ENCODE measurements at regions not wholly inside any gene's neighbourhood (a gene's known extent, or its start where the extent isn't known, plus 50 kb on each side); places are given as distances from the start of the nearest gene placed in this dataset.

DNA sequence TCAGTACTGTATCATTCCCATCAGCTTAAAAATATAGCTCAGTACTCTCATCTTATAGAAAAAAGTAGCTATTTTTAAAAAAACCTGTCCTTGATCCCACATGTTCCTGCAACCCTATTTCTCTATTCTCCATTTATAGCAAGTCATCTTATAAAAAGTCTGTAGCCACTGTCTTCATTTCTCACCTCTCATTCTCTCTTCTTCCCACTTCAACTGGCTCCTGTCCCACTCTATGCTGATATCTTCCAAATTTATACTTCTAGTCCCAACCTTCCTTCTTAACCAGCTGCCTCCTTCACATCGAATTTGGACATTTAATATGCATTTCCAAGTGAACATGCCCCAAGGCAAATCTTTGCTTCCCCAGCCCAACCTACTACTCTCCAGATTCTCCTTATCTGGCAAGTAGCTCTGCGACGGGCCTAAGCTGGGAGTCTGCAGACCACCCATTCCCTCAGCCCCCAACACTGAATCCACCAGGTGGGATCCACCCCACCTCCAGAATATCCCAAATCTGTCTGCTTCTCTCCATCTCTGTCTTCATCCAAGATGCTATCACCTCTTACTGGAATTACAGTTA lies 52.0 kb upstream of the TANC2 start:
- ATAC-seq (no peak), DNase-seq (no peak)
- Histone ChIP-seq H3K27ac (no peak overlapping the region), H3K4me3 (no peak overlapping the region), H3K4me1 (no peaks in the 10 kb centered on the region), H3K9me3 (no peaks in the 10 kb centered on the region), H3K36me3 (no peaks in the 10 kb centered on the region), H3K27me3 (no peaks in the 10 kb centered on the region)
- TF ChIP-seq CTCF (IDR thresholded peaks at IDR 0.05) (no peak), POLR2A (IDR thresholded peaks at IDR 0.05) (no peak)
- intact Hi-C loops (cut with DNase I): no loop called here
- 70% methylated on average over 3 of the region's 3 CpGs for WGBS (ENCODE audit: insufficient coverage, low coverage, low lambda C conversion rate, missing lambda C conversion rate)

DNA sequence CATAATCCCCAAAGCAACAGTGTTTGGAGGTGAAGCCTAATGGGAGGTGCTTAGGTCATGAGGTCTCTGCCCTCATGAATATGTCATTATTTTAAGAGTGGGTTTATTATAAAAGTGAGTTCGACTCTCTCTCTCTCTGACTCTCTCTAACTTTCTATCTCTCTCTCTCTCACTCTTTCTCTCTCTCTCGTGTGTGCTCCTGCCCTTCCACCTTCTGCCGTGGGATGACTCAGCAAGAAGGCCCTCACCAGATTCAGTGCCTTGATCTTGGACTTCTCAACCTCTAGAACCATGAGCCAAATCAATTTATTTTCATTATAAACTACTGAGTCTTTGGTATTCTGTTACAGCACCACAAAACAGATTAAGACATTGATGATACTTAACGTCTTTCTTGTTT lies 53.7 kb upstream of the TANC2 start:
- WGBS (ENCODE audit: insufficient coverage, low coverage, low lambda C conversion rate, missing lambda C conversion rate): 48% methylated on average over 1 of the region's 4 CpGs
- H3K36me3 ChIP-seq: no peaks in the 10 kb centered on the region
- no peaks in the 10 kb centered on the region for H3K27me3 ChIP-seq
- H3K4me3 ChIP-seq: no peak overlapping the region
- H3K27ac ChIP-seq: no peak overlapping the region
- no peaks in the 10 kb centered on the region for H3K4me1 ChIP-seq
- TF ChIP-seq POLR2A (IDR thresholded peaks at IDR 0.05) (no peak), CTCF (IDR thresholded peaks at IDR 0.05) (no peak)
- H3K9me3 ChIP-seq: no peaks in the 10 kb centered on the region
- ATAC-seq (no peak), DNase-seq (no peak)
- intact Hi-C loops (cut with DNase I): no loop called here

DNA sequence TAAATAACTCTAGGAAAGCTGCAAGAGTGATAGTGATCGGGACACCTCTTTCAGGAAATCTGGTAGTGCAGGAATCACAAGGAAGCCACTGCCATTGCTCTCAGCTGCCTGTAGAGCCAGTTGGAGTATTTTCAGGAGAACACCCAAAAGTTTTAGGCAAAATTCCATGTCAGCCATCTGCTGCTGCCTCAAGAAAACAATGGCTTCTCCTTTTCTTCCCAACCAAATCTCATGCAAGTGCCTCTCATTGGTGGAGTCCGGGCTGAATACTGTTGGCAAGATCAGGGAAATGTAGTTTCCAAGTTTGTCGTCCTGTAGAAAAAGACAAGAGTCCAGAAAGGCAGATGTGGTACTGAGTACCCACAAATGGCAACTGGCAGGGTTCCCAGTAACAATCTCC lies 54.9 kb upstream of the TANC2 start:
- DNase-seq: no peak
- ATAC-seq: no peak
- H3K27me3 ChIP-seq: no peaks in the 10 kb centered on the region
- intact Hi-C loops (cut with DNase I): no loop called here
- TF ChIP-seq CTCF (IDR thresholded peaks at IDR 0.05) (no peak), POLR2A (IDR thresholded peaks at IDR 0.05) (no peak)
- no peaks in the 10 kb centered on the region for H3K4me1 ChIP-seq
- no peak overlapping the region for H3K4me3 ChIP-seq
- 37% methylated on average over 3 of the region's 3 CpGs for WGBS (ENCODE audit: insufficient coverage, low coverage, low lambda C conversion rate, missing lambda C conversion rate)
- H3K27ac ChIP-seq: no peak overlapping the region
- no peaks in the 10 kb centered on the region for H3K36me3 ChIP-seq
- no peaks in the 10 kb centered on the region for H3K9me3 ChIP-seq

DNA sequence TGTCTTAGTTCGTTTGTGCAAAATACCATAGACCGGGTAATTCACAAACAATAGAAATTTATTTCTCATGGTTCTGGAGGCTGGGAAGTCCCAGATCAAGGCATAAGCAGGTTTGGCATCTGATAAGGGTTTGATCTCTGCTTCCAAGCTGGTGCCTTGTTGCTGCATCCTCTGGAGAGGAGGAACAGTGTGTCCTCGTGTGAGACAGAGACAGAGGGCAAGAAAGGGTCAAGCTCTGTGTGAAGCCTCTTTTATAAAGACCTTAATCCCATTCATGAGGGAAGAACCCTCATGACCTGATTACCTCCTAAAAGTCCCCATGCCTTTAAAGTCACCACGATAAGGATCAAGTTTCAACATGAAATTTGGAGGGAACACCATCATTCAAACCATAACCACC lies 55.8 kb upstream of the TANC2 start:
- TF ChIP-seq POLR2A (IDR thresholded peaks at IDR 0.05) (no peak), CTCF (IDR thresholded peaks at IDR 0.05) (no peak)
- Histone ChIP-seq H3K9me3 (no peaks in the 10 kb centered on the region), H3K4me1 (no peaks in the 10 kb centered on the region), H3K36me3 (no peaks in the 10 kb centered on the region), H3K27ac (no peak overlapping the region), H3K27me3 (no peaks in the 10 kb centered on the region), H3K4me3 (no peak overlapping the region)
- intact Hi-C loops (cut with DNase I): no loop called here
- ATAC-seq (no peak), DNase-seq (no peak)
- 56% methylated on average over 3 of the region's 4 CpGs for WGBS (ENCODE audit: insufficient coverage, low coverage, low lambda C conversion rate, missing lambda C conversion rate)

GRCh38 chr17:62907961-62908360 lies 58.1 kb upstream of the TANC2 start:
- Histone ChIP-seq H3K27ac (no peak overlapping the region), H3K4me3 (no peak overlapping the region), H3K4me1 (no peaks in the 10 kb centered on the region), H3K36me3 (no peaks in the 10 kb centered on the region), H3K9me3 (no peaks in the 10 kb centered on the region), H3K27me3 (no peaks in the 10 kb centered on the region)
- no peak for TF ChIP-seq POLR2A (IDR thresholded peaks at IDR 0.05)
- TF ChIP-seq CTCF (IDR thresholded peaks at IDR 0.05): no peak
- ATAC-seq (no peak), DNase-seq (no peak)
- WGBS (ENCODE audit: insufficient coverage, low coverage, low lambda C conversion rate, missing lambda C conversion rate): 47% methylated on average over 2 of the region's 4 CpGs
- intact Hi-C loops (cut with DNase I): no loop called here
